ENCODE measurements at regions not wholly inside any gene's neighbourhood (a gene's known extent, or its start where the extent isn't known, plus 50 kb on each side); places are given as distances from the start of the nearest gene placed in this dataset.

DNA sequence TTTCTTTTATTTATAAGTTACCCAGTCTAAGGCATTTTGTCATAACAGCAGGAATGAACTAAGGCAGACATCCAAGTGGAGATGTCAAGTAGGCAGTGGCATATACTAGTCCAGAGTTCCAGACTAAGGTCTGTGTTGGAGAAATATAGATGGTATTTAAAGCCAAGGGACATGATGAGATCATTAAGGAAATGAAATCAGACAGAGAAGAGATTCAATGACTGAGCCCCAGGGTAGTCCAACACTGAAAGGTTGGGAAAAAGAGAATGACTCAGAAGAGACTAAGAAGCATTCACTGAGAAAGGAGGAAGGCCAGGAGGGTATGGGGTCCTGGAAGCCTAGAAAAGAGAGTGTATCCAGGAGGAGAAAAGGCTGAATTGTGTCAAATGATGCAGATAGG lies 442.2 kb upstream of the CCDC196 start:
- TF ChIP-seq, protein P1, sequence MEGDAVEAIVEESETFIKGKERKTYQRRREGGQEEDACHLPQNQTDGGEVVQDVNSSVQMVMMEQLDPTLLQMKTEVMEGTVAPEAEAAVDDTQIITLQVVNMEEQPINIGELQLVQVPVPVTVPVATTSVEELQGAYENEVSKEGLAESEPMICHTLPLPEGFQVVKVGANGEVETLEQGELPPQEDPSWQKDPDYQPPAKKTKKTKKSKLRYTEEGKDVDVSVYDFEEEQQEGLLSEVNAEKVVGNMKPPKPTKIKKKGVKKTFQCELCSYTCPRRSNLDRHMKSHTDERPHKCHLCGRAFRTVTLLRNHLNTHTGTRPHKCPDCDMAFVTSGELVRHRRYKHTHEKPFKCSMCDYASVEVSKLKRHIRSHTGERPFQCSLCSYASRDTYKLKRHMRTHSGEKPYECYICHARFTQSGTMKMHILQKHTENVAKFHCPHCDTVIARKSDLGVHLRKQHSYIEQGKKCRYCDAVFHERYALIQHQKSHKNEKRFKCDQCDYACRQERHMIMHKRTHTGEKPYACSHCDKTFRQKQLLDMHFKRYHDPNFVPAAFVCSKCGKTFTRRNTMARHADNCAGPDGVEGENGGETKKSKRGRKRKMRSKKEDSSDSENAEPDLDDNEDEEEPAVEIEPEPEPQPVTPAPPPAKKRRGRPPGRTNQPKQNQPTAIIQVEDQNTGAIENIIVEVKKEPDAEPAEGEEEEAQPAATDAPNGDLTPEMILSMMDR (IDR thresholded peaks at IDR 0.05), result no peak
- H3K27ac Mint-ChIP-seq, result no peak overlapping the region
- H3K4me1 Mint-ChIP-seq, result peaks cover 8% of the 10 kb centered on the region
- no peaks in the 10 kb centered on the region for H3K36me3 Mint-ChIP-seq (ENCODE audit: low read depth)
- no peak overlapping the region for H3K4me3 Mint-ChIP-seq
- H3K27me3 Mint-ChIP-seq (ENCODE audit: low read depth, poor library complexity), result peaks cover 6% of the 10 kb centered on the region
- no peak for DNase-seq
- peaks cover 7% of the 10 kb centered on the region for H3K9me3 Mint-ChIP-seq

DNA sequence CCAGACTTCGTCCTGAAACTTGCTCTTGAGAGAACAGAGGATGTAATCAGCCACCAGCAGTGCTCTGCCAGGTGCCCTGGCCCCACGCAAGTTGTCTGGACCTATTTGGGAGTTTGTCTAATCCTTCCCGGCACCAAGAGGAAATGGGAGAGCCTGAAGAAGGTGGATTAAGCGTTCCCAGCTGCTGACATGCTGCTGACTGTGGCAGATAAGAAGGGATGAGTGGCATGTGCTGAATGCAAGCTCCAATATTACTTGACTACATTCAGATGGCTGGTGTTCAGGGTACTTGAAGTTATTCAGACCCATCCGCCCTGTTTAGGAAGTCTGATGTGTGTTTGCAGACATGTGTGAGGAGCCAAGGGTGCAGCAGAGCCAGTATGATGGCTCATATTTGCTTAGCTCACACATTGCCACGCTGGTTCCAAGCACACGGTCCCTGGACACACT lies 440.6 kb upstream of the CCDC196 start:
- Mint-ChIP-seq H3K36me3 (ENCODE audit: low read depth) (no peaks in the 10 kb centered on the region), H3K27ac (no peak overlapping the region), H3K27me3 (ENCODE audit: low read depth, poor library complexity) (peaks cover 6% of the 10 kb centered on the region), H3K4me3 (no peak overlapping the region), H3K4me1 (peaks cover 13% of the 10 kb centered on the region), H3K9me3 (peaks cover 7% of the 10 kb centered on the region)
- DNase-seq, result no peak
- TF ChIP-seq, protein P1 (IDR thresholded peaks at IDR 0.05), result no peak

DNA sequence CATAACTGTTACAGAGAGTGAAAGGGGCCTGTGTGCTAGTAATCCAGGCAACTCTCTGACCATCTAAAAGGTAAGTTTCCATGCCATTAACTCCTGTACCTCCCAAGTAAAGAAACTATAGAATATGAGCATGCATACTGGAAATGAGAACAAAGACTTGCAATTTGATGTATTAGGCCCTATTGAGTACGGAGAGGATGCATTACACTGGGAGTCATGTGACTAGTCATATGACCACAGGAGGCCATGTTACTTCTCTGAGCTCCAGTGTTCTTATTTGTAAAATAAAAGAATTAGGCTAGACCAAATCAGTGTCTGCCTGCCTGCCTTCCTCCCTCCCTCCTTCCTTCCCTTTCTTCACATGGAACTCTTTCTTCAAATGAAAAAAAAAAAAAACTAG lies 440.1 kb upstream of the CCDC196 start:
- peaks cover 7% of the 10 kb centered on the region for H3K9me3 Mint-ChIP-seq
- H3K36me3 Mint-ChIP-seq (ENCODE audit: low read depth), result no peaks in the 10 kb centered on the region
- peaks cover 6% of the 10 kb centered on the region for H3K27me3 Mint-ChIP-seq (ENCODE audit: low read depth, poor library complexity)
- peaks cover 13% of the 10 kb centered on the region for H3K4me1 Mint-ChIP-seq
- H3K27ac Mint-ChIP-seq, result no peak overlapping the region
- TF ChIP-seq, protein P1 (IDR thresholded peaks at IDR 0.05), result no peak
- DNase-seq, result no peak
- H3K4me3 Mint-ChIP-seq, result no peak overlapping the region

DNA sequence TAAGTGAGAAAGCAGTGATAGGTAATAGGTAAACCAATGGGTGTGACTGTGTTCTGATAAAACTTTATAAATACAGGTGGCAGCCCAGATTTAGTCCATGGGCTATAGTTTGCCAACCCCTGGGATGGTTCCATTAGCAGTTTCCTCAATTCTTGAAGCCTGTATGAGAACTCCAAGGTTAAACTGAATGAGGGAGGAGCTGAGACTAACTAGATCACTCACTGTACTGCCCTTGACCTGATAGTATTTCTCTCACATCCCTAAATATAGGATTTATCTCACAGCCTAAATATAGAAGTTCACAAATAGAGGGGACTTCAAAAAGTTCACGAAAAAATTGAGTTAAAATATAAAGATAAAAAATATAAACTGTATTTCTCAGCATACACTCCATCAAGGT lies 439.6 kb upstream of the CCDC196 start:
- TF ChIP-seq, protein P1 (IDR thresholded peaks at IDR 0.05), result no peak
- Mint-ChIP-seq H3K27ac (no peak overlapping the region), H3K36me3 (ENCODE audit: low read depth) (no peaks in the 10 kb centered on the region), H3K9me3 (peaks cover 7% of the 10 kb centered on the region), H3K27me3 (ENCODE audit: low read depth, poor library complexity) (peaks cover 6% of the 10 kb centered on the region), H3K4me1 (peaks cover 13% of the 10 kb centered on the region), H3K4me3 (no peak overlapping the region)
- no peak for DNase-seq

DNA sequence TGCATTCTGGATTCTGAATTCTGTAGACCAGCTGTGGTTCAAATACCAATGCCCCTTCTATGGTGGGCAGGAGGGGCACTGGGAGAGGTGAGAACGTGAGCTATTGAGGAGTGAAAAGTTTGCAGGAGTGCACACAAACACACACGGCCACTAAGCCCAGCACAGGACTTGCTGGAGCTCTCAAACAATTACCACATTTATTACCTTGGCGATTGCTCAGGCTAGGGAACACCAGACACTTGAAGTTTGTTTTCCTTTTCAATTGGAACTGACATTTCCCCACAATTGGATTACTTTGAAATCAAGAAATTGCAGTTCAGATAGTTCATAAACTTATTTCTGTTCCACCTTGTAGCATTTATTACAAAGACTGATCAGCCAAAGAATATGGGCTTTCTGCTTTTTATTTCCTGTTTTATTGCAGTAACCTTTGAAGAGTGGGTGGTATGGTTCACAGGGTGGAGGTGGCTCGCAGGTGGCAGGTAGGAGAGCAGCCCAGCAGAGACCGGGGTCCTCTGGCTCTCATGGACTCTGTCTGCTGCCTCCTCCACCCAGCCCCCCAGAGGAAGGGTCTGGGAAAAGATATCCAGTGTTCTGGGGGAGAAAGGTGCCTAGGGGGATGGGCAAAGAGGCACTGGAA lies 429.8 kb upstream of the CCDC196 start:
- Mint-ChIP-seq H3K9me3 (peaks cover 36% of the 10 kb centered on the region), H3K4me3 (no peak overlapping the region), H3K36me3 (ENCODE audit: low read depth) (peaks cover 11% of the 10 kb centered on the region), H3K4me1 (peaks cover 16% of the 10 kb centered on the region), H3K27ac (peak overlapping the region; percentile 89), H3K27me3 (ENCODE audit: low read depth, poor library complexity) (peaks cover 3% of the 10 kb centered on the region)
- TF ChIP-seq, protein P1 (IDR thresholded peaks at IDR 0.05), result no peak
- no peak for DNase-seq

DNA sequence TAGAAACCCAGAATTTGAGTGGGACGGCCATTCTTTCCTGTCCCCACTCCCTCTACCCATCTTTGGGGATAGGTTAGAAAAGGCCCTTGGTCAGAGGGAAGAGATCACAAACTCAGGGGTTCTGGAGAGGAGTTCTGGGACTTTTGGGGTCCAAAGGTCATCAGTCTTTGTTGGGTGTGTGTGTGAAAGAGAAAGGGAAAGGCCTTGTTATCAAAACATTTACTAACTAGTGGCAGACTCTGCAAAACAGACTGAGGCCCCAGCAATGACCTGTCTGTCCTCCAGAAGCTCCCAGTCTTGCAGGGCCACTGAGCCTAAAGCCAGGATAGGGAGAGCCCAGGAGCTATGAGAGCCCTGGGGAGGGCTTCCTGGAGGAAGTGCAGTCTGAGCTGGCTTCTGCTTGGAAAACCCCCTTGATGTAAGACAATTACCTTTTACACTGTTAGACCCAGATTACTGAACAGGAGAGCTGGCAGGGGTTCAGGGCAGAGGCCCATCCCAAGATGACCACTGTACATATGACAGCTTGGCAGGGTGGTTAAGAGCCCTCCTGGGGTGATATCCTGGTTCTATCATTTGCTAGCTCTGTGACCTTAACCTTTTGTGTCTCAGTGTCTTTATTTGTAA lies 429.1 kb upstream of the CCDC196 start:
- H3K36me3 Mint-ChIP-seq (ENCODE audit: low read depth), result peaks cover 11% of the 10 kb centered on the region
- H3K27ac Mint-ChIP-seq, result peak overlapping the region; percentile 89
- peaks cover 41% of the 10 kb centered on the region for H3K9me3 Mint-ChIP-seq
- no peak overlapping the region for H3K4me3 Mint-ChIP-seq
- peaks cover 3% of the 10 kb centered on the region for H3K27me3 Mint-ChIP-seq (ENCODE audit: low read depth, poor library complexity)
- no peak for DNase-seq
- H3K4me1 Mint-ChIP-seq, result peaks cover 16% of the 10 kb centered on the region
- TF ChIP-seq, protein P1 (IDR thresholded peaks at IDR 0.05), result no peak
